Endothelial cell of umbilical vein (primary cell): ENCODE measurements at regions not wholly inside any gene's neighbourhood (a gene's known extent, or its start where the extent isn't known, plus 50 kb on each side); places are given as distances from the start of the nearest gene placed in this dataset.

ENCODE experiments used
- BruUV-seq: library from RNA; stranded (reverse); fragments of 400-500 nt; replicated peaks from 2 replicates; lab custom pipeline; 2021; lab: Mats Ljungman, UMichigan
- CTCF ChIA-PET: fragments of 300-600, 350-600 bp; sonication (Branson Sonifier 250); formaldehyde crosslinking; loops from one replicate; lab custom pipeline; 2021; ENCODE audit warnings: antibody characterized with exemption, inconsistent platforms; lab: Charles Lee
- POLR2A ChIA-PET: fragments of 300-600, 350-600 bp; sonication (Branson Sonifier 250); formaldehyde crosslinking; loops from one replicate; lab custom pipeline; 2021; ENCODE audit warnings: antibody characterized with exemption, inconsistent platforms; lab: Charles Lee
- DNase-seq: peaks from one replicate; pipeline ENCODE4 v3.0.0-alpha.2; 2011; ENCODE audit warnings: low read depth, low spot score
- FAIRE-seq: peaks from 2 replicates; lab custom pipeline; 2011; peaks lifted over from hg19 to GRCh38; lab: Jason Lieb, UNC
- H2AFZ ChIP-seq: 2 replicates; pipeline ENCODE4 v1.6.0; 2012; ENCODE audit warnings: low read depth, low read length, control low read depth, inconsistent platforms
- H3K27ac ChIP-seq: 2 replicates; pipeline ENCODE4 v1.5.1; 2011; ENCODE audit warnings: low read depth, mild to moderate bottlenecking, control low read depth, low read length, moderate library complexity; ENCODE audit not compliant: insufficient read depth
- H3K27me3 ChIP-seq, 2 experiments: 2 replicates each; pipeline versions ENCODE4 v1.6.0 to v1.6.1; 2011; ENCODE audit warnings: low read length in 2 of 2, mixed read lengths in 1 of 2; ENCODE audit not compliant: control insufficient read depth in 2 of 2, insufficient read depth in 2 of 2
- H3K36me3 ChIP-seq, 2 experiments: 2 replicates in 1 of 2; 3 replicates in 1 of 2; pipeline ENCODE4 v1.5.1; 2011; ENCODE audit warnings: low read length in 2 of 2, mild to moderate bottlenecking in 1 of 2, moderate library complexity in 1 of 2; ENCODE audit not compliant: control insufficient read depth in 2 of 2, insufficient read depth in 2 of 2; ENCODE audit errors: extremely low read depth in 1 of 2
- H3K4me1 ChIP-seq: 3 replicates; pipeline ENCODE4 v1.5.1; 2011; ENCODE audit warnings: mild to moderate bottlenecking, low read length; ENCODE audit not compliant: control insufficient read depth, insufficient read depth; ENCODE audit errors: extremely low read depth
- H3K4me2 ChIP-seq: 2 replicates; pipeline ENCODE4 v1.6.1; 2011; ENCODE audit warnings: low read length, control low read depth, mixed read lengths; ENCODE audit not compliant: insufficient read depth
- H3K4me3 ChIP-seq, 3 experiments: fragments of 200-600 bp in 1 of 3; sonication (generic), shearing (Covaris generic) in 1 of 3; replicated peaks in 1 of 3; 2 replicates each; pipeline ENCODE4 v1.5.1; 2011 to 2016; ENCODE audit warnings: control low read depth in 3 of 3, low read length in 3 of 3, mild to moderate bottlenecking in 2 of 3, inconsistent platforms in 1 of 3, low read depth in 1 of 3, moderate library complexity in 1 of 3; ENCODE audit not compliant: insufficient read depth in 1 of 3
- H3K79me2 ChIP-seq: 2 replicates; pipeline ENCODE4 v1.6.0; 2012; ENCODE audit warnings: low read length, inconsistent platforms; ENCODE audit not compliant: control insufficient read depth, insufficient read depth
- H3K9ac ChIP-seq: replicated peaks from 2 replicates; pipeline ENCODE3; 2011; ENCODE audit warnings: low read length, control low read depth; ENCODE audit not compliant: insufficient read depth; ENCODE audit errors: extremely low read depth
- H3K9me1 ChIP-seq: replicated peaks from 3 replicates; pipeline ENCODE4 v1.6.0; 2011; ENCODE audit warnings: mild to moderate bottlenecking, low read length; ENCODE audit not compliant: control insufficient read depth, insufficient read depth; ENCODE audit errors: extremely low read depth
- H3K9me3 ChIP-seq: replicated peaks from 2 replicates; pipeline ENCODE4 v1.5.1; 2012; ENCODE audit warnings: low read length, inconsistent platforms; ENCODE audit not compliant: control insufficient read depth, insufficient read depth
- H4K20me1 ChIP-seq: replicated peaks from 2 replicates; pipeline ENCODE3; 2011; ENCODE audit warnings: mild to moderate bottlenecking, low read length; ENCODE audit not compliant: control insufficient read depth, insufficient read depth; ENCODE audit errors: extremely low read depth
- CTCF ChIP-seq, 2 donors: IDR thresholded peaks; 1 replicate in 1 of 2; 2 replicates in 1 of 2; pipeline ENCODE4 v1.5.1; 2011; ENCODE audit warnings: low read length in 2 of 2, mild to moderate bottlenecking in 2 of 2, moderate library complexity in 2 of 2, control low read depth in 1 of 2, inconsistent platforms in 1 of 2, low read depth in 1 of 2; ENCODE audit not compliant: insufficient read depth in 1 of 2; ENCODE audit errors: extremely low read depth in 1 of 2
- EZH2 ChIP-seq: IDR thresholded peaks from 2 replicates; pipeline ENCODE4 v1.6.1; 2012; ENCODE audit warnings: borderline replicate concordance, low read depth, mild to moderate bottlenecking, moderate library complexity, low read length, inconsistent platforms; ENCODE audit not compliant: severe bottlenecking
- FOS ChIP-seq: IDR thresholded peaks from 2 replicates; pipeline ENCODE4 v1.6.1; 2011; ENCODE audit warnings: mild to moderate bottlenecking, low read length, moderate library complexity, borderline replicate concordance; ENCODE audit not compliant: insufficient read depth
- GATA2 ChIP-seq: IDR thresholded peaks from 2 replicates; pipeline ENCODE4 v1.7.0; 2011; ENCODE audit warnings: low read depth, mild to moderate bottlenecking, moderate library complexity, mixed read lengths, low read length; ENCODE audit not compliant: insufficient read length, insufficient read depth
- JUN ChIP-seq: IDR thresholded peaks from 2 replicates; pipeline ENCODE4 v1.6.1; 2011; ENCODE audit warnings: borderline replicate concordance, low read depth; ENCODE audit not compliant: insufficient read length, insufficient read depth
- MAX ChIP-seq: IDR thresholded peaks from 2 replicates; pipeline ENCODE4 v1.6.1; 2011; ENCODE audit not compliant: insufficient read depth, insufficient read length
- MYC ChIP-seq: IDR thresholded peaks from one replicate; pipeline ENCODE4 v1.6.1; 2011; ENCODE audit warnings: mild to moderate bottlenecking, low read depth, low read length
- POLR2A ChIP-seq: IDR thresholded peaks from 2 replicates; pipeline ENCODE4 v1.6.1; 2012; ENCODE audit warnings: low read depth, mild to moderate bottlenecking, control low read depth, low read length
- POLR2AphosphoS5 ChIP-seq: IDR thresholded peaks from 2 replicates; pipeline ENCODE4 v1.6.1; 2012; ENCODE audit warnings: low read depth, mild to moderate bottlenecking, control low read depth, low read length, moderate library complexity; ENCODE audit not compliant: insufficient read depth
- dilution Hi-C: fragments of 300-500 bp; cut with MboI; formaldehyde crosslinking; loops from one replicate; pipeline ENCODE4 v1.15.0; 2019; ENCODE audit warnings: low sequenced_read_pairs; ENCODE audit not compliant: extremely low pct_ligation_motif_present
- intact Hi-C: fragments of 100-400 bp; cut with micrococcal nuclease; formaldehyde crosslinking; loops from one replicate; pipeline ENCODE4 v1.10.0; 2022

GRCh38 chr4:181365671-181366070 lies 877.5 kb upstream of the TENM3 start:
- no peaks in the 10 kb centered on the region for H3K36me3 ChIP-seq
- BruUV-seq, result no TSS peak

More at GRCh38 chr4:181365671-181366070, 877.5 kb upstream of the TENM3 start:
- no peak for TF ChIP-seq MAX
- no peak for TF ChIP-seq POLR2AphosphoS5
- TF ChIP-seq POLR2A, result no peak
- TF ChIP-seq MYC, result no peak
- no peak for TF ChIP-seq GATA2
- no peak for TF ChIP-seq EZH2
- TF ChIP-seq FOS, result no peak
- no peak for TF ChIP-seq CTCF (IDR thresholded peaks at IDR 0.05; ENCODE audit: extremely low read depth in 1 of 2, insufficient read depth in 1 of 2, low read depth in 1 of 2, low read length in 2 of 2)
- TF ChIP-seq JUN, result no peak
- Histone ChIP-seq H3K79me2 (no peaks in the 10 kb centered on the region), H3K9ac (no peak overlapping the region), H3K4me1 (no peaks in the 10 kb centered on the region), H3K27ac (no peak overlapping the region), H2AFZ (no peak overlapping the region), H4K20me1 (no peaks in the 10 kb centered on the region), H3K4me3 (no peak overlapping the region), H3K9me3 (peaks cover 9% of the 10 kb centered on the region), H3K27me3 (no peaks in the 10 kb centered on the region), H3K9me1 (no peaks in the 10 kb centered on the region), H3K4me2 (no peak overlapping the region)
- dilution Hi-C loops (no loop called here), intact Hi-C loops (no loop called here)
- ChIA-PET POLR2A (no interaction called here), CTCF (no interaction called here)
- no peak for FAIRE-seq
- no peak for DNase-seq
